ENCODE measurements at regions not wholly inside any gene's neighbourhood (a gene's known extent, or its start where the extent isn't known, plus 50 kb on each side); places are given as distances from the start of the nearest gene placed in this dataset.
A peak's percentile ranks its signal among the peaks of the same experiment; 100 is the strongest.
"Not testable (repeated sequence)": the region's sequence is repeated elsewhere in the genome, so short reads cannot be mapped to it uniquely, and the experiment has no call there.

GRCh38 chr2:65580824-65581223 lies 148.4 kb upstream of the SPRED2 start:
- DNase-seq (ENCODE audit: low read depth): no peak
- in situ Hi-C loops (cut with HindIII; ENCODE audit: low pct_unique_long_range_greater_than_20kb, low sequenced_read_pairs): no loop called here

- no peak for DNase-seq (ENCODE audit: low read depth)
- in situ Hi-C loops (cut with HindIII; ENCODE audit: low pct_unique_long_range_greater_than_20kb, low sequenced_read_pairs): no loop called here
Observed at GRCh38 chr2:65579506-65580235, 147.3 kb upstream of the SPRED2 start.

GRCh38 chr2:65577654-65578053 lies 145.3 kb upstream of the SPRED2 start:
- no peak for DNase-seq (ENCODE audit: low read depth)
- in situ Hi-C loops (cut with HindIII; ENCODE audit: low pct_unique_long_range_greater_than_20kb, low sequenced_read_pairs): no loop called here

DNA sequence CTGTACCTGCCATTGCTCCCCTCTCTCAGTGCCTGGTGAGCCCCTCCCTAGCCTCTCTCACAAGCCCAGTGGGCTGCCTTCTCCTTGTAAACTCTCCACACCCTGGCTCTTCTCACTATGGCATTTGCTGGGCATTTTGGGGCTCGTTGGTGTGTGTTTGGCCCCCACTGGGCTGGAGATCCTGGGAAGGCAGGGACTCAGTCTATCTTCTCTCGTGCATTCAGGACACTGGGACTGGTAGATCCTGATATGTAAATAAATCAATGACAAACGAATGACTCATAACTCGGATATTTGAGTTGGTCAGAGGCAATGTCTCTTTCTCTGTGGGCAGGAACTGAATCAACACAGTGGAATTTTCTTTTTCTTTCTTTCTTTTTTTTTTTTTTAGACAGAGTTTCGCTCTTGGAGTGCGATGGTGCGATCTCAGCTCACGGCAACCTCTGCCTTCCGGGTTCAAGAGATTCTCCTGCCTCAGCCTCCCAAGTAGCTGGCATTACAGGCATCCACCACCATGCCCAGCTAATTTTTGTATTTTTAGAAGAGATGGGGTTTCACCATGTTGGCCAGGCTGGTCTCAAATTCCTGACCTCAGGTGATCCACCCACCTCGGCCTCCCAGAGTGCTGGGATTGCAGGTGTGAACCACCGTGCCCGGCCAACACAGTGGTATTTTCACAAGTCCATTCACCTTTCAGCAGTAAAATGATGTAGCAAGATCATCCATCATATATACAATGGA lies 144.6 kb upstream of the SPRED2 start:
- in situ Hi-C loops (cut with HindIII; ENCODE audit: low pct_unique_long_range_greater_than_20kb, low sequenced_read_pairs): no loop called here
- DNase-seq (ENCODE audit: low read depth): peak; percentile 92

DNA sequence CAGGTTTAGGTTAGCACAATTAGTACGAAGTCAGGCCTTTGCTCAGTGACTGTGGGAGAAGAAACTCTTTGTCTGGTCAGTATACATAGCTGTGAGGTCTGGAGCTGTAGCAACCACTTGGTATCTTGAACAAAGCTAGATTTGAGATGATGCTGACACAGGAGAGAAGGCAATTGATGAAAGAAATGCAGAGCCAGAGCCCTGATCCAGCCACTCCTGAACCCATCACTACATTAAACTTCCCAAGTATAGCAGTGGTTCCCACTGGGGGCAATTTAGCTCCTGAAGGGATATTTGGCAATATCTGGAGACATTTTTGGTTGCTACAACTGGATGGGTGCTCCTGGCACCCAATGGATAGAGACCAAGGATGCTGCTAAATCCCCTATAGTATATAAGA lies 143.9 kb upstream of the SPRED2 start:
- no peak for DNase-seq (ENCODE audit: low read depth)
- in situ Hi-C loops (cut with HindIII; ENCODE audit: low pct_unique_long_range_greater_than_20kb, low sequenced_read_pairs): no loop called here

- in situ Hi-C loops (cut with HindIII; ENCODE audit: low pct_unique_long_range_greater_than_20kb, low sequenced_read_pairs): no loop called here
- no peak for DNase-seq (ENCODE audit: low read depth)
Observed at GRCh38 chr2:65574993-65575392, 142.6 kb upstream of the SPRED2 start.

- DNase-seq (ENCODE audit: low read depth); in situ Hi-C loops (cut with HindIII; ENCODE audit: low pct_unique_long_range_greater_than_20kb, low sequenced_read_pairs): not testable (repeated sequence)
Observed at GRCh38 chr2:65568656-65569440, 136.4 kb upstream of the SPRED2 start.

- DNase-seq (ENCODE audit: low read depth): no peak
- in situ Hi-C loops (cut with HindIII; ENCODE audit: low pct_unique_long_range_greater_than_20kb, low sequenced_read_pairs): no loop called here
Observed at GRCh38 chr2:65566617-65567016, 134.2 kb upstream of the SPRED2 start.

DNA sequence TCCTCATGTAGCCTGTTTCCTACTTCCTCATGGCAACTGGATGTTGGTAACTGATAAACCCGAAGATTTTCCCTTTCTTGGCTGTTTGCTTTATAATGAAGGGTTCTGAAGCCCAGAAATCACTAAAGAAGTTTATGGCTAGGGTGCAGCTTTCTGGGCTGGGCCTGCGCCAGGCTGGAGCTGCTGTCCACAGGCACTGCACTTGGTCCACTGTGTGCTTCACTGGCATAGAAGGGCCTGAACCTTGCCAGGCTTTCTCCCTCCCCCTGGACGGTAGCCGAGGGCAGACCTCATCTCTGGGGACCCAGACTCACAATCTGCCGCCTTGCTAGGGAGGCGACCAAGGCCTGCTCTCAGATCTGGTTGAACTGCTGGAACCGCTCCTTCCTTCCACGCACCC lies 133.3 kb upstream of the SPRED2 start:
- DNase-seq (ENCODE audit: low read depth): no peak
- in situ Hi-C loops (cut with HindIII; ENCODE audit: low pct_unique_long_range_greater_than_20kb, low sequenced_read_pairs): no loop called here

- DNase-seq (ENCODE audit: low read depth): no peak
- in situ Hi-C loops (cut with HindIII; ENCODE audit: low pct_unique_long_range_greater_than_20kb, low sequenced_read_pairs): no loop called here
Observed at GRCh38 chr2:65564299-65564698, 131.9 kb upstream of the SPRED2 start.

GRCh38 chr2:65562890-65563289 lies 130.5 kb upstream of the SPRED2 start:
- in situ Hi-C loops (cut with HindIII; ENCODE audit: low pct_unique_long_range_greater_than_20kb, low sequenced_read_pairs): no loop called here
- DNase-seq (ENCODE audit: low read depth): no peak

DNA sequence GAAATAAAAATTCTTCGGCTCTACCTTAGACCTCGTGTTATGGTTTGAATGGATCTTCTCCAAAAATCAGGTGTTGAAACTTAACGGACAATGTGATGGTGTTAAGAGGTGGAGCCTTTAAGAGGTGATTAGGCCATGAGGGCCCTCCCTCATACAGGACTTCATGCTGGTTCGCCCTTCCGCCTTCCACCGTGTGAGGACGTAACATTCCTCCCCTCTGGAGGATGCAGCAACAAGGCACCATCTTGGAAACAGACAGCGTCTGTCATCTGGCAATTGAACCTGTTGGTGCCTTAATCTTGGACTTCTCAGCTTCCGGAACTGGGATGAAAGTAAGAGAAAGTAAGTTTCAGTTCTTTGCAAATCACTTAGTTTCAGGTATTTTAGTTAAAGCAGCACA lies 126.3 kb upstream of the SPRED2 start:
- in situ Hi-C loops (cut with HindIII; ENCODE audit: low pct_unique_long_range_greater_than_20kb, low sequenced_read_pairs): no loop called here
- DNase-seq (ENCODE audit: low read depth): no peak

DNA sequence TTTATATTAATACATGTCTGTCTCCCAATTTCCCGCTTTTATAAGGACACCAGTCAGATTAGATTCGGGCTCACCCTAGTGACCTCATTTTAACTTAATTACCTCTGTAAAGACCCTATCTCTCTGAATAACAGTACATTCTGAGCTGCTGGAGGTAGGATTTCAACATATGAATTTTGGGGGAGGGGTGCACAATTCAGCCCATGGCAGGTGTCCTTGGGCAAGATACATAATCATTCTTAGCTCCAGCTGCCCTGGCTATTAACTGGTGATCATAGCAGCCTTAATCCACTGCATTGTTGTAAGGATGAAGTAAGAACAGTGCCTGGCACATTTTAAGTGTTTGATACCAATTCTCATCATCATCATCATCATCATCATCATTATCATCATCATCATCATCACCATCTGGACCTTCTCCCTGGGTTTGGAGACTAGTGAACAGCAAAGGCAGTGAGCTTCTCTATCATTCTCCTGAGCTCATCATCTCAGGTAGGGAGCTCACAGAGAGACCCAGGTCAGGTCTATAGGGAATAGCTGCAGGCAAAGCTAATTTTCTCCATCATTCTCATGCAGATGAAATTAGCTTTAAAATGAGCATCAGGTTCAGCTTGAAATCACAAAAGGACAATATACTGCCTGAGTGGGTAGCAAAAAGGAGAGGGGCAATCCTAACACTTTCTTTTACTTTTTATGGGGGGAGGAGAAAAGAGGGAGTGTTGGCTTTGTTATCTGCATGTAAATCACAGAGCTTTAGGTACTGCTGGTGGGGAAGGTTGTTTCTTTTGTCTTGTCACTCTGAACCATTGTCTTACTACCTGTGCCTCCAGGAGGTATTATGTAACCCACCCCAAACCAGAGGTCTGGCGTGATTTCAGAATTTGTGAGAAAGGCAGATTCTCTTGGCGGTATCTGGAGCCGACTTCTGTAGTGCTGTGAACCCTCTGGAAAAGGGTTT lies 125.5 kb upstream of the SPRED2 start:
- in situ Hi-C loops (cut with HindIII; ENCODE audit: low pct_unique_long_range_greater_than_20kb, low sequenced_read_pairs): no loop called here
- DNase-seq (ENCODE audit: low read depth): no peak

DNA sequence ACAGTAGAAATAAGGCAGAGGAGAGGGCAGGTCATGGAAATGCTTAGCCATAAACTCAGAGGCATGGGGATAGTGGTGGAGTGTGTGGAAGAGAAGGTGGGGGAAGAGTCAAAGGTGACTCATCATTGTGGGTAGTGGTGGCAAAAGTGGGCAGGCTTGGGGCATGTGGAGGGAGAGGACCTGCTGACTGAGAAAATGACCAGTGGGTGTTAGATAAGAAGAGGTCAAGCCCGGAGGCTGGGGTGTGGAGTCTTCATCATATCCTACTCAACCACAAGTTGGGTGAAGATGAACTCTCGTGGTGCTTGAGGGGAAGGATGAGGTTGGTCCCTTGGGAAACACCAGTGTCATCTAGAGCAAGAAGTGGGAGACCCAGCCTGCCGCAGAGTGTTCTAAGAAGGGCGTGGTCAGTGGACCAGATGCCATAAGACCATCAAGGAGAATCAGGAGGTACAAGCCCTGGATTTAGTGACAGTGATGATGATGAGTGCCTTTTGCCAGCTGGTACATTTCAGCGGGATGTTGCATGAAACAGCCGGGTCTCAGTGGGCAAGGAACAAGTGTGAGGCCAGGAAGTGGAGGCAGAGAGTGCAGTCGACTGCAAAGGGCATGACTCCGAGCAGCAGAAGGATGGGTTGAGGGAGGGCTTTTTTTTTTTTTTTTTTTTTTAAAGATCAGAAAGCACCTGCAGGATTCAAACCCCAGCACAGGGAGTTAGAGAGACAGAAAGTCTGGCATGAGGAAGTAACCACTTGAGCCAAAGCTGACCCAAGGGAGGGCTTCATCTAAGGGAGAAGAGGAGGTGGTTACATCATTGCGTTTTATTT lies 122.6 kb upstream of the SPRED2 start:
- in situ Hi-C loops (cut with HindIII; ENCODE audit: low pct_unique_long_range_greater_than_20kb, low sequenced_read_pairs): no loop called here
- peak; percentile 80 for DNase-seq (ENCODE audit: low read depth)

GRCh38 chr2:65553504-65554074 lies 121.2 kb upstream of the SPRED2 start:
- DNase-seq (ENCODE audit: low read depth): no peak
- in situ Hi-C loops (cut with HindIII; ENCODE audit: low pct_unique_long_range_greater_than_20kb, low sequenced_read_pairs): no loop called here

- in situ Hi-C loops (cut with HindIII; ENCODE audit: low pct_unique_long_range_greater_than_20kb, low sequenced_read_pairs): no loop called here
- DNase-seq (ENCODE audit: low read depth): no peak
Observed at GRCh38 chr2:65551528-65551927, 119.1 kb upstream of the SPRED2 start.

DNA sequence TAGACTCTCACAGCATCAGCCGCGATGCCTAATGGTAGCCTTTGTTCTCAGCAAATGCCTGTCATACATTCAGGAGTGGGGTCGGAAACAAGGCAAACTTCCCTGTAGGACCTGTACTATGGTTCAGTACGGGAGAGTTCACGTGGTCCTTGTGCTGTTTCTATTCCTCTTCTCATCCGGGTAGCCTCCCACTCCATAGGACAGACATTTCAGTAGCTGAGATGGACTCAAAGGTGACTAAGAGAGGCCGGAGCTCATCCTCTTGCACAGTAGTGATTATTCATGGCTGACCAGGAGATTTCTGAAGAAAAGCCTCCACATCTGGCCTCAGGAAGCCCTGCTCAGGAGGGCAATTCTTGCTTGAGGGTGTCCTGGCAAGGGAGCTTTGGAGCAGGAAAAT lies 117.8 kb upstream of the SPRED2 start:
- DNase-seq (ENCODE audit: low read depth): no peak
- in situ Hi-C loops (cut with HindIII; ENCODE audit: low pct_unique_long_range_greater_than_20kb, low sequenced_read_pairs): no loop called here

All from Caki2 (cell line).